Neural progenitor cell (in vitro differentiated cells): ENCODE measurements at regions not wholly inside any gene's neighbourhood (a gene's known extent, or its start where the extent isn't known, plus 50 kb on each side); places are given as distances from the start of the nearest gene placed in this dataset.

Source experiments
- DNase-seq: peaks from one replicate; pipeline ENCODE4 v3.0.0-alpha.2; 2016; ENCODE audit warnings: low spot score
- H2AFZ ChIP-seq: fragments of 200-600 bp; sonication (generic); replicated peaks from 2 replicates; pipeline ENCODE4 v1.6.1; 2016; ENCODE audit warnings: antibody characterized with exemption
- H3F3A ChIP-seq: fragments of 200-600 bp; sonication (generic); 2 replicates; pipeline ENCODE4 v1.6.1; 2016; ENCODE audit warnings: antibody characterized with exemption, low read depth
- H3K27ac ChIP-seq: fragments of 200-600 bp; sonication (generic); 2 replicates; pipeline ENCODE4 v1.5.1; 2016; ENCODE audit warnings: mild to moderate bottlenecking
- H3K27me3 ChIP-seq: fragments of 200-600 bp; sonication (generic); 2 replicates; pipeline ENCODE4 v1.6.1; 2016; ENCODE audit warnings: mild to moderate bottlenecking, moderate library complexity
- H3K36me3 ChIP-seq: fragments of 200-600 bp; sonication (generic); 2 replicates; pipeline ENCODE4 v1.5.1; 2016
- H3K4me1 ChIP-seq: fragments of 200-600 bp; sonication (generic); 2 replicates; pipeline ENCODE4 v1.6.1; 2016; ENCODE audit warnings: mixed run types
- H3K4me2 ChIP-seq: fragments of 200-600 bp; sonication (generic); 2 replicates; pipeline ENCODE4 v1.6.1; 2016
- H3K4me3 ChIP-seq: fragments of 200-600 bp; sonication (generic); 2 replicates; pipeline ENCODE4 v1.5.1; 2016
- H3K79me2 ChIP-seq: fragments of 200-600 bp; sonication (generic); 2 replicates; pipeline ENCODE4 v1.6.1; 2016; ENCODE audit warnings: low read depth
- H3K9ac ChIP-seq: fragments of 200-600 bp; sonication (generic); 2 replicates; pipeline ENCODE4 v1.6.1; 2016
- H3K9me3 ChIP-seq: fragments of 200-600 bp; sonication (generic); 2 replicates; pipeline ENCODE4 v1.5.1; 2016; ENCODE audit warnings: low read depth
- H4K20me1 ChIP-seq: fragments of 200-600 bp; sonication (generic); 2 replicates; pipeline ENCODE4 v1.6.1; 2016; ENCODE audit warnings: low read depth
- H3K27ac Mint-ChIP-seq: 3 replicates; pipeline ENCODE4 v1.8.0; 2021; ENCODE audit warnings: mixed read lengths
- H3K27me3 Mint-ChIP-seq: 2 replicates; pipeline ENCODE4 v1.8.0; 2022; ENCODE audit warnings: low read depth, mild to moderate bottlenecking, inconsistent platforms, moderate library complexity, mixed read lengths; ENCODE audit not compliant: insufficient read depth
- H3K36me3 Mint-ChIP-seq: 3 replicates; pipeline ENCODE4 v1.8.0; 2021; ENCODE audit warnings: mixed read lengths
- H3K4me1 Mint-ChIP-seq: 3 replicates; pipeline ENCODE4 v1.8.0; 2021; ENCODE audit warnings: mixed read lengths
- H3K4me3 Mint-ChIP-seq: 3 replicates; pipeline ENCODE4 v1.8.0; 2021; ENCODE audit warnings: mild to moderate bottlenecking, moderate library complexity, mixed read lengths
- H3K9me3 Mint-ChIP-seq: 3 replicates; pipeline ENCODE4 v1.8.0; 2020; ENCODE audit warnings: mixed read lengths
- CTCF ChIP-seq: fragments of 200-600 bp; sonication (generic); IDR thresholded peaks from 2 replicates; pipeline ENCODE4 v1.5.1; 2017; ENCODE audit warnings: antibody characterized with exemption, mild to moderate bottlenecking
- EZH2 ChIP-seq: fragments of 200-600 bp; sonication (generic); IDR thresholded peaks from 2 replicates; pipeline ENCODE4 v1.6.1; 2017; ENCODE audit warnings: antibody characterized with exemption, mild to moderate bottlenecking, moderate library complexity
- EZH2phosphoT487 ChIP-seq: fragments of 200-600 bp; sonication (generic); IDR thresholded peaks from 2 replicates; pipeline ENCODE4 v1.6.1; 2017; ENCODE audit warnings: antibody characterized with exemption

- Histone ChIP-seq H3K27me3 (no peaks in the 10 kb centered on the region), H3K27ac (no peak overlapping the region), H4K20me1 (no peaks in the 10 kb centered on the region), H2AFZ (no peak overlapping the region), H3K4me3 (no peak overlapping the region), H3F3A (no peaks in the 10 kb centered on the region), H3K36me3 (no peaks in the 10 kb centered on the region), H3K9ac (no peak overlapping the region), H3K4me1 (peaks cover 13% of the 10 kb centered on the region), H3K4me2 (no peak overlapping the region), H3K9me3 (no peaks in the 10 kb centered on the region), H3K79me2 (peaks cover 2% of the 10 kb centered on the region)
- Mint-ChIP-seq H3K4me1 (peaks cover 16% of the 10 kb centered on the region), H3K4me3 (no peak overlapping the region), H3K9me3 (no peaks in the 10 kb centered on the region), H3K27me3 (no peaks in the 10 kb centered on the region), H3K27ac (no peak overlapping the region), H3K36me3 (peaks cover 11% of the 10 kb centered on the region)
- TF ChIP-seq EZH2phosphoT487 (no peak), CTCF (no peak), EZH2 (no peak)
- DNase-seq = no peak
Measured at GRCh38 chr14:71533390-71533789, 398.8 kb upstream of the RGS6 start.

GRCh38 chr14:71533800-71534199, 398.4 kb upstream of the RGS6 start:
- no peaks in the 10 kb centered on the region for H3F3A ChIP-seq
- H3K27me3 ChIP-seq = no peaks in the 10 kb centered on the region
- Mint-ChIP-seq H3K4me3 (no peak overlapping the region), H3K9me3 (no peaks in the 10 kb centered on the region), H3K36me3 (peaks cover 11% of the 10 kb centered on the region), H3K27ac (no peak overlapping the region), H3K27me3 (no peaks in the 10 kb centered on the region), H3K4me1 (peaks cover 16% of the 10 kb centered on the region)
- no peak overlapping the region for H3K9ac ChIP-seq
- H3K79me2 ChIP-seq = peaks cover 2% of the 10 kb centered on the region
- H3K4me3 ChIP-seq = no peak overlapping the region
- H2AFZ ChIP-seq = no peak overlapping the region
- H3K9me3 ChIP-seq = no peaks in the 10 kb centered on the region
- TF ChIP-seq CTCF (no peak), EZH2phosphoT487 (no peak), EZH2 (no peak)
- no peak overlapping the region for H3K4me2 ChIP-seq
- no peaks in the 10 kb centered on the region for H4K20me1 ChIP-seq
- H3K4me1 ChIP-seq = peaks cover 13% of the 10 kb centered on the region
- H3K27ac ChIP-seq = no peak overlapping the region
- H3K36me3 ChIP-seq = no peaks in the 10 kb centered on the region
- DNase-seq = no peak

- Histone ChIP-seq H2AFZ (no peak overlapping the region), H3K79me2 (peaks cover 2% of the 10 kb centered on the region), H3F3A (no peaks in the 10 kb centered on the region), H3K4me1 (peaks cover 13% of the 10 kb centered on the region), H3K27ac (no peak overlapping the region), H4K20me1 (no peaks in the 10 kb centered on the region), H3K4me3 (no peak overlapping the region), H3K4me2 (no peak overlapping the region), H3K27me3 (no peaks in the 10 kb centered on the region), H3K36me3 (no peaks in the 10 kb centered on the region), H3K9me3 (no peaks in the 10 kb centered on the region), H3K9ac (no peak overlapping the region)
- TF ChIP-seq EZH2 (no peak), CTCF (no peak), EZH2phosphoT487 (no peak)
- H3K27me3 Mint-ChIP-seq = no peaks in the 10 kb centered on the region
- no peak overlapping the region for H3K27ac Mint-ChIP-seq
- no peaks in the 10 kb centered on the region for H3K9me3 Mint-ChIP-seq
- no peak overlapping the region for H3K4me3 Mint-ChIP-seq
- peaks cover 11% of the 10 kb centered on the region for H3K36me3 Mint-ChIP-seq
- H3K4me1 Mint-ChIP-seq = peaks cover 18% of the 10 kb centered on the region
- no peak for DNase-seq
Measured at GRCh38 chr14:71534506-71534905, 397.7 kb upstream of the RGS6 start.
